ENCODE measurements at regions not wholly inside any gene's neighbourhood (a gene's known extent, or its start where the extent isn't known, plus 50 kb on each side); places are given as distances from the start of the nearest gene placed in this dataset.

DNA sequence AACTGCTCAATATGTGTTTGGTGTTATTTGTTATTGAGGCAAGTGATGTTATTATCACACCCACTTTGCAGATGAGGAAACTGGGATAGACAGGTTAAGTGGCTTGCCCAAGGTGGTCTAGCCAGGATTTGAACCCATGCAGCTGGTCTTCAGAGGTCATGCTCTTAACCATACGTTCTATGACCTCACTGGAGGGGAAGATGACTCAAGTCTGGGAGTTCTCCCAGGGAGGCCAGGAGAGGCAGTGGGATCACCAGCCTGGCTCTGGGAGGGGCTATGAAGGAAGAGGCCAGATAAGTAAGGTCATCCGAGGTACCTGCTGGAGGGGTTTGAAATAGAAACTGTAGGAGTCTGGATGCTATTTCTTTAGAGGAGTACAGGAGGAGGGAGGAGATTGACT lies 95.3 kb downstream of the NAV1 start:
- TF ChIP-seq, protein P1, sequence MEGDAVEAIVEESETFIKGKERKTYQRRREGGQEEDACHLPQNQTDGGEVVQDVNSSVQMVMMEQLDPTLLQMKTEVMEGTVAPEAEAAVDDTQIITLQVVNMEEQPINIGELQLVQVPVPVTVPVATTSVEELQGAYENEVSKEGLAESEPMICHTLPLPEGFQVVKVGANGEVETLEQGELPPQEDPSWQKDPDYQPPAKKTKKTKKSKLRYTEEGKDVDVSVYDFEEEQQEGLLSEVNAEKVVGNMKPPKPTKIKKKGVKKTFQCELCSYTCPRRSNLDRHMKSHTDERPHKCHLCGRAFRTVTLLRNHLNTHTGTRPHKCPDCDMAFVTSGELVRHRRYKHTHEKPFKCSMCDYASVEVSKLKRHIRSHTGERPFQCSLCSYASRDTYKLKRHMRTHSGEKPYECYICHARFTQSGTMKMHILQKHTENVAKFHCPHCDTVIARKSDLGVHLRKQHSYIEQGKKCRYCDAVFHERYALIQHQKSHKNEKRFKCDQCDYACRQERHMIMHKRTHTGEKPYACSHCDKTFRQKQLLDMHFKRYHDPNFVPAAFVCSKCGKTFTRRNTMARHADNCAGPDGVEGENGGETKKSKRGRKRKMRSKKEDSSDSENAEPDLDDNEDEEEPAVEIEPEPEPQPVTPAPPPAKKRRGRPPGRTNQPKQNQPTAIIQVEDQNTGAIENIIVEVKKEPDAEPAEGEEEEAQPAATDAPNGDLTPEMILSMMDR (IDR thresholded peaks at IDR 0.05; ENCODE audit: insufficient read depth, low read length): no peak
- TF ChIP-seq SPI1 (IDR thresholded peaks at IDR 0.05; ENCODE audit: borderline replicate concordance, low read depth) (no peak), GABPA (IDR thresholded peaks at IDR 0.05; ENCODE audit: low read depth) (no peak), POLR2AphosphoS5 (IDR thresholded peaks at IDR 0.05; ENCODE audit: low read depth) (no peak)
- TF ChIP-seq, protein P2, sequence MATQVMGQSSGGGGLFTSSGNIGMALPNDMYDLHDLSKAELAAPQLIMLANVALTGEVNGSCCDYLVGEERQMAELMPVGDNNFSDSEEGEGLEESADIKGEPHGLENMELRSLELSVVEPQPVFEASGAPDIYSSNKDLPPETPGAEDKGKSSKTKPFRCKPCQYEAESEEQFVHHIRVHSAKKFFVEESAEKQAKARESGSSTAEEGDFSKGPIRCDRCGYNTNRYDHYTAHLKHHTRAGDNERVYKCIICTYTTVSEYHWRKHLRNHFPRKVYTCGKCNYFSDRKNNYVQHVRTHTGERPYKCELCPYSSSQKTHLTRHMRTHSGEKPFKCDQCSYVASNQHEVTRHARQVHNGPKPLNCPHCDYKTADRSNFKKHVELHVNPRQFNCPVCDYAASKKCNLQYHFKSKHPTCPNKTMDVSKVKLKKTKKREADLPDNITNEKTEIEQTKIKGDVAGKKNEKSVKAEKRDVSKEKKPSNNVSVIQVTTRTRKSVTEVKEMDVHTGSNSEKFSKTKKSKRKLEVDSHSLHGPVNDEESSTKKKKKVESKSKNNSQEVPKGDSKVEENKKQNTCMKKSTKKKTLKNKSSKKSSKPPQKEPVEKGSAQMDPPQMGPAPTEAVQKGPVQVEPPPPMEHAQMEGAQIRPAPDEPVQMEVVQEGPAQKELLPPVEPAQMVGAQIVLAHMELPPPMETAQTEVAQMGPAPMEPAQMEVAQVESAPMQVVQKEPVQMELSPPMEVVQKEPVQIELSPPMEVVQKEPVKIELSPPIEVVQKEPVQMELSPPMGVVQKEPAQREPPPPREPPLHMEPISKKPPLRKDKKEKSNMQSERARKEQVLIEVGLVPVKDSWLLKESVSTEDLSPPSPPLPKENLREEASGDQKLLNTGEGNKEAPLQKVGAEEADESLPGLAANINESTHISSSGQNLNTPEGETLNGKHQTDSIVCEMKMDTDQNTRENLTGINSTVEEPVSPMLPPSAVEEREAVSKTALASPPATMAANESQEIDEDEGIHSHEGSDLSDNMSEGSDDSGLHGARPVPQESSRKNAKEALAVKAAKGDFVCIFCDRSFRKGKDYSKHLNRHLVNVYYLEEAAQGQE (IDR thresholded peaks at IDR 0.05; ENCODE audit: insufficient replicate concordance, low read depth): no peak

Data from HL-60 (cell line).